WTC11 (cell line): ENCODE measurements at regions not wholly inside any gene's neighbourhood (a gene's known extent, or its start where the extent isn't known, plus 50 kb on each side); places are given as distances from the start of the nearest gene placed in this dataset.

Experiments
- ATAC-seq: fragments of 200-7000 bp; cut with Tn5 transposase; 2 replicates; pipeline ENCODE4 v1.10.0; 2021; ENCODE audit warnings: mild to moderate bottlenecking, moderate library complexity
- CTCF ChIA-PET: fragments of 300-600 bp; sonication (Branson Sonifier 250); formaldehyde crosslinking; loops from one replicate; lab custom pipeline; 2021; ENCODE audit warnings: antibody characterized with exemption; lab: Charles Lee
- POLR2A ChIA-PET: fragments of 350-600 bp; sonication (Branson Sonifier 250); formaldehyde crosslinking; loops from one replicate; lab custom pipeline; 2021; ENCODE audit warnings: antibody characterized with exemption; lab: Charles Lee
- DNase-seq: peaks from one replicate; pipeline ENCODE4 v3.0.0; 2021; ENCODE audit warnings: low spot score
- H3K27ac Mint-ChIP-seq: 2 replicates; pipeline ENCODE4 v1.8.0; 2021; ENCODE audit warnings: mixed read lengths
- H3K27me3 Mint-ChIP-seq: 2 replicates; pipeline ENCODE4 v1.8.0; 2021; ENCODE audit warnings: low read depth, mild to moderate bottlenecking, moderate library complexity, mixed read lengths
- H3K36me3 Mint-ChIP-seq: 2 replicates; pipeline ENCODE4 v1.8.0; 2021; ENCODE audit warnings: mixed read lengths
- H3K4me1 Mint-ChIP-seq: 2 replicates; pipeline ENCODE4 v1.8.0; 2022; ENCODE audit warnings: mixed read lengths
- H3K4me3 Mint-ChIP-seq: 2 replicates; pipeline ENCODE4 v1.8.0; 2021; ENCODE audit warnings: mild to moderate bottlenecking, moderate library complexity, mixed read lengths
- H3K9me3 Mint-ChIP-seq: 2 replicates; pipeline ENCODE4 v1.8.0; 2021; ENCODE audit warnings: mixed read lengths
- CREB1 ChIP-seq: sonication (generic); formaldehyde crosslinking; IDR thresholded peaks from 2 replicates; pipeline ENCODE4 v1.8.0; 2023; ENCODE audit warnings: mild to moderate bottlenecking, missing genetic modification reagents
- EMX1 ChIP-seq: fragments of 250-450 bp; sonication (Bioruptor Pico); IDR thresholded peaks from 2 replicates; pipeline ENCODE4 v1.8.0; 2021; ENCODE audit warnings: mild to moderate bottlenecking
- ERG ChIP-seq: fragments of 250-450 bp; sonication (Bioruptor Pico); IDR thresholded peaks from 2 replicates; pipeline ENCODE4 v1.8.0; 2021; ENCODE audit warnings: mild to moderate bottlenecking
- ESRRA ChIP-seq: sonication (generic); formaldehyde crosslinking; IDR thresholded peaks from 2 replicates; pipeline ENCODE4 v1.8.1; 2022; ENCODE audit warnings: mild to moderate bottlenecking, missing genetic modification reagents, borderline replicate concordance
- FOXJ3 ChIP-seq: sonication (generic); formaldehyde crosslinking; IDR thresholded peaks from 2 replicates; pipeline ENCODE4 v1.9.0; 2021; ENCODE audit warnings: missing genetic modification reagents, mild to moderate bottlenecking, borderline replicate concordance
- GABPB1 ChIP-seq: sonication (generic); formaldehyde crosslinking; IDR thresholded peaks from 2 replicates; pipeline ENCODE4 v1.8.1; 2023; ENCODE audit warnings: mild to moderate bottlenecking, missing genetic modification reagents
- GRHL2 ChIP-seq: fragments of 250-450 bp; sonication (Bioruptor Pico); IDR thresholded peaks from 2 replicates; pipeline ENCODE4 v1.8.0; 2022; ENCODE audit warnings: mild to moderate bottlenecking, moderate library complexity; ENCODE audit not compliant: insufficient replicate concordance, severe bottlenecking
- HMGXB4 ChIP-seq: sonication (generic); formaldehyde crosslinking; IDR thresholded peaks from 2 replicates; pipeline ENCODE4 v1.8.1; 2023; ENCODE audit warnings: mild to moderate bottlenecking, moderate library complexity, missing genetic modification reagents
- JAZF1 ChIP-seq: fragments of 250-450 bp; sonication (Bioruptor Pico); IDR thresholded peaks from 2 replicates; pipeline ENCODE4 v1.9.0; 2021; ENCODE audit warnings: moderate library complexity, mild to moderate bottlenecking, inconsistent platforms
- MXD4 ChIP-seq: fragments of 250-450 bp; sonication (Bioruptor Pico); IDR thresholded peaks from 2 replicates; pipeline ENCODE4 v1.8.0; 2021; ENCODE audit warnings: mild to moderate bottlenecking, moderate library complexity, borderline replicate concordance
- NFE2L1 ChIP-seq: sonication (generic); formaldehyde crosslinking; IDR thresholded peaks from 2 replicates; pipeline ENCODE4 v1.8.1; 2023; ENCODE audit warnings: missing genetic modification reagents
- NR3C1 ChIP-seq: sonication (generic); formaldehyde crosslinking; conservative IDR thresholded peaks from 2 replicates; pipeline ENCODE4 v1.8.1; 2023; ENCODE audit warnings: low read depth, mild to moderate bottlenecking, missing genetic modification reagents
- RORB ChIP-seq: fragments of 250-450 bp; sonication (Bioruptor Pico); IDR thresholded peaks from 2 replicates; pipeline ENCODE4 v1.9.0; 2021; ENCODE audit warnings: mild to moderate bottlenecking
- SMAD4 ChIP-seq: sonication (generic); formaldehyde crosslinking; IDR thresholded peaks from 2 replicates; pipeline ENCODE4 v1.8.0; 2022; ENCODE audit warnings: mild to moderate bottlenecking, missing genetic modification reagents
- TCF7 ChIP-seq: sonication (generic); formaldehyde crosslinking; IDR thresholded peaks from 2 replicates; pipeline ENCODE4 v1.8.0; 2022; ENCODE audit warnings: mild to moderate bottlenecking, low read depth, missing genetic modification reagents, moderate library complexity
- TP53 ChIP-seq: sonication (generic); formaldehyde crosslinking; IDR thresholded peaks from 2 replicates; pipeline ENCODE4 v1.8.1; 2023; ENCODE audit warnings: mild to moderate bottlenecking, missing genetic modification reagents
- ZNF232 ChIP-seq: sonication (generic); formaldehyde crosslinking; IDR thresholded peaks from 2 replicates; pipeline ENCODE4 v1.8.0; 2022; ENCODE audit warnings: mild to moderate bottlenecking, missing genetic modification reagents
- ZNF425 ChIP-seq: fragments of 250-450 bp; sonication (Bioruptor Pico); conservative IDR thresholded peaks from 2 replicates; pipeline ENCODE4 v1.9.0; 2021; ENCODE audit warnings: mild to moderate bottlenecking
- TF ChIP-seq, protein P1 (sequence below): sonication (generic); formaldehyde crosslinking; IDR thresholded peaks from 2 replicates; pipeline ENCODE4 v1.8.1; 2023; ENCODE audit warnings: mild to moderate bottlenecking, missing genetic modification reagents
- TF ChIP-seq, protein P2 (sequence below): fragments of 250-450 bp; sonication (Bioruptor Pico); IDR thresholded peaks from 2 replicates; pipeline ENCODE4 v1.9.0; 2021; ENCODE audit warnings: moderate library complexity, mild to moderate bottlenecking, inconsistent platforms, borderline replicate concordance
- TF ChIP-seq, protein P3 (sequence below): sonication (generic); formaldehyde crosslinking; IDR thresholded peaks from 2 replicates; pipeline ENCODE4 v1.8.1; 2023; ENCODE audit warnings: mild to moderate bottlenecking, missing genetic modification reagents

DNA sequence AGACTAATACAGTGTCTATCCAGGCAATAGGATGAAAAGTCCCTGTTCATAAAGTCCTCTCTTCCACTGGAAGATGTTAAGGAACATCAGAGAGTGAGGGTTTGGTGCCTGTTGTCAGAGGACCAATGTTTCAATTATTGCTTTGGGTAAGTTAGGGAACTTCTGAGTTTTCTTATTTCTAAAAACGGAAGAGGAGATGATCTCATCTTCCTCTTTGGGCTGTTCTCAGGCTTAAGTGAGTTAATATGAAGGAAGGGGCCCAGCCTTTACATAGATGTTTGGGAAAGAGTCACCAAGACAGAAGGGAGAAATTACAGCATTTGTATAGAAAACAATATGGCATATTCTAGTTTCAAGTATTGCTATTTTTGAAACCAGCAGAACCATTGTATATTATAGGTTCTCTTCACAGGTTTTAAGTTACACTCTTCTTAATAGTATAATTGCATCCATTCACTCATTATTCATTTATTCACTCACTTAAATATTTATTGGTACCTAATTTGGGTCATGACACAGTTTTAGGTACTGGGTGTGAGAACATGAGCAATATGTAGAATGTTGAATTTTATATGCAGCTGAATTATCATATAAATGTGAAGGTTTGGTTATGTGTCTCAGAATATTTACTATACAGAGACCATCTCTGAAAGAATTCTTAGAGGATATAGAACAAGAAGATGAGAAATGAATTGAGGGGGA is 68.5 kb upstream of the LRIG3 start:
- ChIA-PET POLR2A (no interaction called here), CTCF (no interaction called here)
- Mint-ChIP-seq H3K4me3 (no peak overlapping the region), H3K27ac (no peak overlapping the region), H3K9me3 (peaks cover 25% of the 10 kb centered on the region), H3K27me3 (no peaks in the 10 kb centered on the region), H3K36me3 (peaks cover 13% of the 10 kb centered on the region), H3K4me1 (no peaks in the 10 kb centered on the region)
- DNase-seq: no peak
- TF ChIP-seq MXD4 (CRISPR knock-in tag) (no peak), TP53 (CRISPR knock-in tag) (no peak), CREB1 (CRISPR knock-in tag) (no peak), GABPB1 (no peak), GRHL2 (CRISPR knock-in tag) (no peak), NR3C1 (CRISPR knock-in tag) (no peak), EMX1 (CRISPR knock-in tag) (no peak), SMAD4 (CRISPR knock-in tag) (no peak), FOXJ3 (CRISPR knock-in tag) (no peak), RORB (no peak)
- TF ChIP-seq, protein P1, sequence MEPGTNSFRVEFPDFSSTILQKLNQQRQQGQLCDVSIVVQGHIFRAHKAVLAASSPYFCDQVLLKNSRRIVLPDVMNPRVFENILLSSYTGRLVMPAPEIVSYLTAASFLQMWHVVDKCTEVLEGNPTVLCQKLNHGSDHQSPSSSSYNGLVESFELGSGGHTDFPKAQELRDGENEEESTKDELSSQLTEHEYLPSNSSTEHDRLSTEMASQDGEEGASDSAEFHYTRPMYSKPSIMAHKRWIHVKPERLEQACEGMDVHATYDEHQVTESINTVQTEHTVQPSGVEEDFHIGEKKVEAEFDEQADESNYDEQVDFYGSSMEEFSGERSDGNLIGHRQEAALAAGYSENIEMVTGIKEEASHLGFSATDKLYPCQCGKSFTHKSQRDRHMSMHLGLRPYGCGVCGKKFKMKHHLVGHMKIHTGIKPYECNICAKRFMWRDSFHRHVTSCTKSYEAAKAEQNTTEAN: no peak
- TF ChIP-seq, protein P2, sequence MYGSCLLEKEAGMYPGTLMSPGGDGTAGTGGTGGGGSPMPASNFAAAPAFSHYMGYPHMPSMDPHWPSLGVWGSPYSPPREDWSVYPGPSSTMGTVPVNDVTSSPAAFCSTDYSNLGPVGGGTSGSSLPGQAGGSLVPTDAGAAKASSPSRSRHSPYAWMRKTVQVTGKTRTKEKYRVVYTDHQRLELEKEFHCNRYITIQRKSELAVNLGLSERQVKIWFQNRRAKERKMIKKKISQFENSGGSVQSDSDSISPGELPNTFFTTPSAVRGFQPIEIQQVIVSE (CRISPR knock-in tag): no peak
- TF ChIP-seq, protein P3, sequence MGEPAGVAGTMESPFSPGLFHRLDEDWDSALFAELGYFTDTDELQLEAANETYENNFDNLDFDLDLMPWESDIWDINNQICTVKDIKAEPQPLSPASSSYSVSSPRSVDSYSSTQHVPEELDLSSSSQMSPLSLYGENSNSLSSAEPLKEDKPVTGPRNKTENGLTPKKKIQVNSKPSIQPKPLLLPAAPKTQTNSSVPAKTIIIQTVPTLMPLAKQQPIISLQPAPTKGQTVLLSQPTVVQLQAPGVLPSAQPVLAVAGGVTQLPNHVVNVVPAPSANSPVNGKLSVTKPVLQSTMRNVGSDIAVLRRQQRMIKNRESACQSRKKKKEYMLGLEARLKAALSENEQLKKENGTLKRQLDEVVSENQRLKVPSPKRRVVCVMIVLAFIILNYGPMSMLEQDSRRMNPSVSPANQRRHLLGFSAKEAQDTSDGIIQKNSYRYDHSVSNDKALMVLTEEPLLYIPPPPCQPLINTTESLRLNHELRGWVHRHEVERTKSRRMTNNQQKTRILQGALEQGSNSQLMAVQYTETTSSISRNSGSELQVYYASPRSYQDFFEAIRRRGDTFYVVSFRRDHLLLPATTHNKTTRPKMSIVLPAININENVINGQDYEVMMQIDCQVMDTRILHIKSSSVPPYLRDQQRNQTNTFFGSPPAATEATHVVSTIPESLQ (CRISPR knock-in tag): no peak
- ATAC-seq: no peak

GRCh38 chr12:58981961-58982360 is 61.7 kb upstream of the LRIG3 start:
- POLR2A ChIA-PET: no interaction called here
- Mint-ChIP-seq H3K9me3 (peaks cover 2% of the 10 kb centered on the region; the same call in 1 of the 2 replicates), H3K27ac (no peak overlapping the region), H3K27me3 (no peaks in the 10 kb centered on the region), H3K4me1 (no peaks in the 10 kb centered on the region), H3K4me3 (no peak overlapping the region), H3K36me3 (no peaks in the 10 kb centered on the region)
- ATAC-seq (no peak), DNase-seq (no peak)
- CTCF ChIA-PET: no interaction called here
- TF ChIP-seq ERG (no peak), ESRRA (no peak), ZNF232 (CRISPR knock-in tag) (no peak), NFE2L1 (CRISPR knock-in tag) (no peak), JAZF1 (CRISPR knock-in tag) (no peak), TCF7 (no peak), ZNF425 (CRISPR knock-in tag) (no peak), HMGXB4 (CRISPR knock-in tag) (no peak)
